ENCODE measurements at regions not wholly inside any gene's neighbourhood (a gene's known extent, or its start where the extent isn't known, plus 50 kb on each side); places are given as distances from the start of the nearest gene placed in this dataset.

- H3K4me3 ChIP-seq (ENCODE audit: low read depth, low read length), result no peak overlapping the region
- H3K27me3 ChIP-seq (ENCODE audit: control insufficient read depth, insufficient read depth, low read length), result no peaks in the 10 kb centered on the region
- no peak overlapping the region for H3K9ac ChIP-seq (ENCODE audit: low read depth, low read length)
- no peaks in the 10 kb centered on the region for H3K36me3 ChIP-seq (ENCODE audit: control insufficient read depth, insufficient read depth, low read length)
- peaks cover 2% of the 10 kb centered on the region for H3K4me1 ChIP-seq (ENCODE audit: control insufficient read depth, insufficient read depth, low read length)
- no peaks in the 10 kb centered on the region for H3K9me3 ChIP-seq (ENCODE audit: control insufficient read depth, insufficient read depth, low read length)
Measured at GRCh38 chr12:124626971-124627411, 59.6 kb upstream of the NCOR2 start.

DNA sequence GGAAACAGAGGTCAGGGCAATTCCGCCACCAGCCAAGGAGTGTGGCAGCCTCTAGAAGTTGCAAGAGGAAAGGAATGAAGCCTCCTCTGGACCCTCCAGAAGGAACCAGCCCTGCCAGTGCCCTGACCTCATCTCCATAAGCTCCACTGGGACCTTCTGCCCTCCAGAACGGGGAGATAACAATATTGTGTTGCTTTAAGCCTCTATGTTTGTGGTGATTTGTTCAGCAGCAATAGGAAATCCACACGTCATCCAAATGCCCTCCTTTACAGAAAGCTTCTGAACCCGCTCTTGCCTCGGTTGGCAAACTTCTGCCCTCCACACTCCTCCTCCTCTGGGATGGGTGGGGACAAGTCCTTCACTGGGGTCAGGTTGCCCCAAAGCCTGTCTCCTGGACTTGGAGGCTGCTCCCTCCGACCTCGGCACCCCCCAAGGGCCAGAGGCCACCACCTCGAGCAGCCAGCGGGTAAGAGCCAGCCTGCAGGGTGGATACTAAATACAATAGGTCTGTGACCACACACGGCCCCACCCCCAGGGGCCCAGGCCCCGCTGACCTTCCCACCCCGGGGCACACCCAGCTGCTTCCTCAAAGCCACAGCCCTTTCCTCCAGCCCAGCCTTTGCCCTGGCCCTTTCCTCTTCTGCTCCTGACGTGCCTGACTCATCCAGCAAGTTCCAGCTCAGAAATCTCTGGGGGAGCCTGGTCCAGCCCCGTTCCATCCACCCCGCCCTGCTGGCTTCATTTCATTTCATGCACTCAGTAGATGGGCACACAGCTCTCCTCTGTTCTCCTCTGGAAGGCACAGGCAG is 58.7 kb upstream of the NCOR2 start:
- no peaks in the 10 kb centered on the region for H3K4me1 ChIP-seq (ENCODE audit: control insufficient read depth, insufficient read depth, low read length)
- no peaks in the 10 kb centered on the region for H3K36me3 ChIP-seq (ENCODE audit: control insufficient read depth, insufficient read depth, low read length)
- no peaks in the 10 kb centered on the region for H3K27me3 ChIP-seq (ENCODE audit: control insufficient read depth, insufficient read depth, low read length)
- no peak overlapping the region for H3K4me3 ChIP-seq (ENCODE audit: low read depth, low read length)
- no peaks in the 10 kb centered on the region for H3K9me3 ChIP-seq (ENCODE audit: control insufficient read depth, insufficient read depth, low read length)
- no peak overlapping the region for H3K9ac ChIP-seq (ENCODE audit: low read depth, low read length)

- Histone ChIP-seq H3K9me3 (ENCODE audit: control insufficient read depth, insufficient read depth, low read length) (no peaks in the 10 kb centered on the region), H3K4me1 (ENCODE audit: control insufficient read depth, insufficient read depth, low read length) (no peaks in the 10 kb centered on the region), H3K4me3 (ENCODE audit: low read depth, low read length) (no peak overlapping the region), H3K27me3 (ENCODE audit: control insufficient read depth, insufficient read depth, low read length) (no peaks in the 10 kb centered on the region), H3K9ac (ENCODE audit: low read depth, low read length) (no peak overlapping the region), H3K36me3 (ENCODE audit: control insufficient read depth, insufficient read depth, low read length) (no peaks in the 10 kb centered on the region)
Measured at GRCh38 chr12:124624823-124625222, 57.4 kb upstream of the NCOR2 start.

DNA sequence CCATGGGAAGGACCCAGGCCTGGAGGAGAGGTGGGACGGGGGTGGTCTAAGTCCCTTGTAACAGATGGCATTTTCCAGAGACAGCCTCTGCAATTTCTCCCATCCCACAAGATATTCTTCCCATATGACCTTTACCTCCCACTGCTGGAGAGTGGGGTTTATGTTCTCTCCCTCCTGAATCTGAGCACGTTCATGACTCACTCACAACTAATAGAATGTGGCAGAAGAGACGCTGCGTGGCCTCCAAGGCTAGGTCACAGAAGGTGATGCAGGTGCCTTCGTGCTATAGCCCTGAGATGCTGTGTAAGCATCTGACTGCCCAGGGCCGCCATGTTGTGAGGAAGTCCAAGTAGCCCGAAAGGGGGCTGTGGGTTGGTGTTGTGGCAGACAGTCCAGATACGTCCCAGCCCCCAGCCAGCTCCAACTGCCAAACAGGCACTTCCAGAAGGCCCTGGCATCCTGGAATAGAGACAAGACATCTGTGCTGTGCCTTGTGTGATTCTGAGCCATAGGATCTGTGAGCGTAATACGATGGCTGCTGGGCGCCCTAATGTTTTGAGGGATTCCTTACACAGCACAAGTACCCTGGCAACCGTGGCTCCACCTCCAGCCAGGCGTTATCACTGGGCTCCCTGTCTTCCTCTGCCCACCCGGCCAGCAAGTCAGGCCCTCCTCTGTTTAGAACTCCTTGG is 56.1 kb upstream of the NCOR2 start:
- Histone ChIP-seq H3K4me1 (ENCODE audit: control insufficient read depth, insufficient read depth, low read length) (no peaks in the 10 kb centered on the region), H3K27me3 (ENCODE audit: control insufficient read depth, insufficient read depth, low read length) (no peaks in the 10 kb centered on the region), H3K9ac (ENCODE audit: low read depth, low read length) (no peak overlapping the region), H3K36me3 (ENCODE audit: control insufficient read depth, insufficient read depth, low read length) (no peaks in the 10 kb centered on the region), H3K4me3 (ENCODE audit: low read depth, low read length) (no peak overlapping the region), H3K9me3 (ENCODE audit: control insufficient read depth, insufficient read depth, low read length) (no peaks in the 10 kb centered on the region)

- Histone ChIP-seq H3K9ac (ENCODE audit: low read depth, low read length) (no peak overlapping the region), H3K4me3 (ENCODE audit: low read depth, low read length) (no peak overlapping the region), H3K36me3 (ENCODE audit: control insufficient read depth, insufficient read depth, low read length) (no peaks in the 10 kb centered on the region), H3K27me3 (ENCODE audit: control insufficient read depth, insufficient read depth, low read length) (no peaks in the 10 kb centered on the region), H3K4me1 (ENCODE audit: control insufficient read depth, insufficient read depth, low read length) (no peaks in the 10 kb centered on the region), H3K9me3 (ENCODE audit: control insufficient read depth, insufficient read depth, low read length) (no peaks in the 10 kb centered on the region)
Measured at GRCh38 chr12:124622764-124623163, 55.4 kb upstream of the NCOR2 start.

DNA sequence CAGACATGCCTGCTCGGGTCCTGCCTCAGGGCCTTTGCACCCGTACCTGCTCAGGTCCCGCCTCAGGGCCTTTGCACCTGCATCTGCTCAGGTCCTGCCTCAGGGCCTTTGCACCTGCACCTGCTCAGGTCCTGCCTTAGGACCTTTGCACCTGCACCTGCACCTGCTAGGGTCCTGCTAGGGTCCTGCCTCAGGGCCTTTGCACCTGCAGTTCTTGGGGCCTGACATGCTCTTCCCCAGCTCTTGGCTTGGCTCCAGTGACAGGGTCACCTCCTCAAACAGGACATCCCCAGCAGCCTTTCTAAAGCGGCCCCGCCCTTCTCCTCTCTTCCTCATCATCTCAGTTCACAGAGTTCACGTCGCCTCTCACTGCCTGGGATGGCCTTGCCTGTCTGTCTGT is 54.9 kb upstream of the NCOR2 start:
- no peaks in the 10 kb centered on the region for H3K4me1 ChIP-seq (ENCODE audit: control insufficient read depth, insufficient read depth, low read length)
- H3K4me3 ChIP-seq (ENCODE audit: low read depth, low read length), result no peak overlapping the region
- no peaks in the 10 kb centered on the region for H3K36me3 ChIP-seq (ENCODE audit: control insufficient read depth, insufficient read depth, low read length)
- H3K9me3 ChIP-seq (ENCODE audit: control insufficient read depth, insufficient read depth, low read length), result no peaks in the 10 kb centered on the region
- H3K9ac ChIP-seq (ENCODE audit: low read depth, low read length), result no peak overlapping the region
- no peaks in the 10 kb centered on the region for H3K27me3 ChIP-seq (ENCODE audit: control insufficient read depth, insufficient read depth, low read length)

DNA sequence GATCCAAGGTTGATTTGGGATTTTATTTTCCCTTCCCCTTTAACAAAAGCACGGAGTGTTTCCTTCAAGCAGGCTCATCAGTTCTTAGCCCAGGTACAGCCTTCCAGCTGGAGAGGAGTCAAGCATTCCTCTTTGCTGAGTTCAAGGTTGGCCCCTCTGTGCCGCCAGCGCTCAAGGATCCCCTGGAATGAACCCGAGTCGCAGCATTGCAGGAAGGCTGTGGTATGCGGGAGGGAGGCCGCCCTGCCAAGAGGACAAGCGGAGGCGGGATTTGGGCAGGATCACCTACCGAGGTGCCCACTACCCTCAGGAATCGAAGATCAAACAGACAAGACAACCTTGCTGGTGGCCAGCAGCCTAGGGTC is 53.9 kb upstream of the NCOR2 start:
- Histone ChIP-seq H3K9me3 (ENCODE audit: control insufficient read depth, insufficient read depth, low read length) (no peaks in the 10 kb centered on the region), H3K36me3 (ENCODE audit: control insufficient read depth, insufficient read depth, low read length) (no peaks in the 10 kb centered on the region), H3K9ac (ENCODE audit: low read depth, low read length) (no peak overlapping the region), H3K4me3 (ENCODE audit: low read depth, low read length) (no peak overlapping the region), H3K4me1 (ENCODE audit: control insufficient read depth, insufficient read depth, low read length) (no peaks in the 10 kb centered on the region), H3K27me3 (ENCODE audit: control insufficient read depth, insufficient read depth, low read length) (no peaks in the 10 kb centered on the region)

DNA sequence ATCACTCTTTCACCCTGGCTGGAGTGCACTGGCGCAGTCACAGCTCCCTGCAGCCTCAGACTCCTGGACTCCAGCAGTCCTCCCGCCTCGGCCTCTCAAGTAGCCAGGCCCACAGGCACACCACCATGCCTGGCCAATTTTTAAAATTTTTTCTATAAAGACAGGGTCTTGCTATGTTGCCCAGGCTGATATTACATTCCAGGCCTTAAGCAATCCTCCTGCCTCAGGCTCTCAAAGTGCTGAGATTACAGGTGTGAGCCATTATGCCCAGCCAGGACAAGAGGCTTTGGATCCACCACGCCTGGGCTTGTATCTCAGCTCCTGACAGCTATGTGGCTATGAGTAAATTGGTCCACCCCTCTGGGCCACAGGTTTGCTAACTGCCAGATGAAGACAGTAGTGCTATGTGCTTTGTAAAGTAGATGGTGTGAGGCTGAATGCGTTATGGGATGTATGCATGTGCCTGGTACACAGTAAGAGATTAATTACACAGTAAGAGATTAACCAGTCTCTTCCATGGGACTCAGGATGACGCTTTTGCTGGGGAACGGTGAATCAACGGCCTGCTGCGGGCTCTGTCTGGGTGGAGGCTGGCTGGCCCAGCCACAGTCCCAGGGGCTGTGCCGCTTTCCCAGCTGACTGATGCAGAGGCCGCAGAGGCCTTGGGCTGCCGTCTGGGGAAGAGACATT is 53.3 kb upstream of the NCOR2 start:
- Histone ChIP-seq H3K4me3 (ENCODE audit: low read depth, low read length) (no peak overlapping the region), H3K9me3 (ENCODE audit: control insufficient read depth, insufficient read depth, low read length) (no peaks in the 10 kb centered on the region), H3K27me3 (ENCODE audit: control insufficient read depth, insufficient read depth, low read length) (no peaks in the 10 kb centered on the region), H3K9ac (ENCODE audit: low read depth, low read length) (no peak overlapping the region), H3K36me3 (ENCODE audit: control insufficient read depth, insufficient read depth, low read length) (no peaks in the 10 kb centered on the region), H3K4me1 (ENCODE audit: control insufficient read depth, insufficient read depth, low read length) (no peaks in the 10 kb centered on the region)

DNA sequence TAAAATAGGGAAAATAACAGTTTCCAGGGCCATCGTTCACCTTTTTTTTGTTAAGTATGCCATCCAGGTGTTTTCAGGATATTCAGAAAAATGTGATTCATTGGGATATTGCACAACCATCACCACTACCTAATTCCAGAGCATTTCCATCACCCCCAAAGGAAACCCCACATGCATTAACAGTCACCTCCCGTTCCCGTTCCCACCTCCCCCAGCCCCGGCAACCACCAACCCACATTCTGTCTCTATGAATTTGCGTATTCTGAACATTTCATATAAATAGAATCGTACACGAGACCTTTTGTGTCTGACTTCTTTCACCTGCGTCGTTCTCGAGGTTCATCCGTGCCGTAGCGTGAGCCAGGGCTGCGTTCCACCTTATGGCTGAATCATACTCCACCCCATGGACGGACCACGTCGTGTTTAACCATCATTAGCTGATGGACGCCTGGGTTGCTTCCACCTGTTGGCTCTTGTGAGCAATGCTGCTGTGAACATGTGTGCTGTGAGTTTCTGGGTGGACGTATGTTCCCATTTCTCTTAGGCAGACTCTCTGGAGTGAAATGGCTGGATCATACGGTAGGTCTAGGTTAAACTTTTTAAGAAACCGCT is 51.0 kb upstream of the NCOR2 start:
- H3K36me3 ChIP-seq (ENCODE audit: control insufficient read depth, insufficient read depth, low read length), result no peaks in the 10 kb centered on the region
- no peaks in the 10 kb centered on the region for H3K4me1 ChIP-seq (ENCODE audit: control insufficient read depth, insufficient read depth, low read length)
- H3K27me3 ChIP-seq (ENCODE audit: control insufficient read depth, insufficient read depth, low read length), result no peaks in the 10 kb centered on the region
- H3K9me3 ChIP-seq (ENCODE audit: control insufficient read depth, insufficient read depth, low read length), result no peaks in the 10 kb centered on the region
- no peak overlapping the region for H3K4me3 ChIP-seq (ENCODE audit: low read depth, low read length)
- H3K9ac ChIP-seq (ENCODE audit: low read depth, low read length), result no peak overlapping the region

DNA sequence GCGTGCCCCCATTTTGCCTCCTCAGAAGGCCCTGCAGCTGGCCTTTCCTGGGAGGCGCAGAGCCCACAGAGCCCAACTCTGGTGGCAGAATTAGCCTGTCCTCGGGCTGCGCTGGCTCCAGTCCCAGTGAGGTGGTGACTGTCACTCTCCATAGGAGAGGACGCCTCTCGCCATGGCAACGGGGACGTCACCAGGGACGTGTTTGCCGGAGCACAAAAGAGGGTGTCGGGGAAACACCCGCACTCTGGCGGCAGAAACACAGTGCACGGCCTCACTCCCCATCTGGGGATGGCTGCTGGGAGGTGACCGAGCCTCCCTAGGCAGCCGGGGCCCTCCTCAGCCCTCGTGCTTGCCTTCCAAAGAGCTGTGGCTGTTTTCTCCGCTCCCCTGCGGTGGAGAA is 50.2 kb upstream of the NCOR2 start:
- Histone ChIP-seq H3K9ac (ENCODE audit: low read depth, low read length) (no peak overlapping the region), H3K4me1 (ENCODE audit: control insufficient read depth, insufficient read depth, low read length) (no peaks in the 10 kb centered on the region)

More for the DNA sequence above, 50.2 kb upstream of the NCOR2 start:
- H3K36me3 ChIP-seq (ENCODE audit: control insufficient read depth, insufficient read depth, low read length), result no peaks in the 10 kb centered on the region
- no peaks in the 10 kb centered on the region for H3K9me3 ChIP-seq (ENCODE audit: control insufficient read depth, insufficient read depth, low read length)
- no peak overlapping the region for H3K4me3 ChIP-seq (ENCODE audit: low read depth, low read length)
- no peaks in the 10 kb centered on the region for H3K27me3 ChIP-seq (ENCODE audit: control insufficient read depth, insufficient read depth, low read length)
